MV-4-11 (cell line): ENCODE measurements at regions not wholly inside any gene's neighbourhood (a gene's known extent, or its start where the extent isn't known, plus 50 kb on each side); places are given as distances from the start of the nearest gene placed in this dataset.
A peak's percentile ranks its signal among the peaks of the same experiment; 100 is the strongest.

Experiments
- DNase-seq: peaks from one replicate; lab custom pipeline; 2025; lab: John Stamatoyannopoulos, UW

DNA sequence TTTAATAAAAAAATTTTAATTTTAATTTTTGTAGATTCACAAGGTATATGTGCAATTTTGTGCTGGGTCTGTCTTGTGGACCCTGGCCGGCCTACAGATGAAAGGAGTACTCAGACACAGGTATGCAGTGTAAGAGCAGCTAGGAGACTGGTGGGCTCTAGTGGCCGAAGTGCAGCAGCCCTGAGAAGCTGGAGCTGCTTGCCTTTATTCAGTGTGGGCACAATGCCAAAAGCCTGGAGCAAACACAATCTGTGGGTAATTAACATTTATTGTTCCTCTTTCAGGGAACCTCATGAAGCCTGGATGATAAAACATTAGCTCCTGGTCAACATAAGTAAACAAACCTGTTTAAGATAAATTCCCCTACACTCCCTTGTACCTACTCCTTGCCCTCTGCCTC, 135.7 kb upstream of the SEL1L start:
- DNase-seq = peak; percentile 3

DNA sequence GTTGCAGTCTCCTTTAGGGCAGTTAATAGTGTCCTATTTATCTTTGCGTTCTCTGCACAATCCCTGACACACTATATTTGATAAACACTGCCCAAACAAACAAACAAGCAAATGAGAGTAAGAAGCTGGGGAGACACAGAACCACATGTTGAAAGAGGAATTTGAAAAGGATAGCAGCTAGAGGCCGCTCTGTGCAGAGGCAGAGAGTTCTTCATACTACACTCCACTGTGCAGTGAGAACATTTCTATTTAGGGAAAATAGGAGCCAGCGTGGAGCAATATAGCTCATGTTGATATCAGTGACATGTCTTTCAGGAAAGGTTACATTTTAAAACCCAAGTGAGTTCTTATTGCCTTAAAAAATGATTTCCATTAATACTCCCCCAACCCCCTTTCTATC, 140.3 kb upstream of the SEL1L start:
- peak; percentile 1 for DNase-seq

DNA sequence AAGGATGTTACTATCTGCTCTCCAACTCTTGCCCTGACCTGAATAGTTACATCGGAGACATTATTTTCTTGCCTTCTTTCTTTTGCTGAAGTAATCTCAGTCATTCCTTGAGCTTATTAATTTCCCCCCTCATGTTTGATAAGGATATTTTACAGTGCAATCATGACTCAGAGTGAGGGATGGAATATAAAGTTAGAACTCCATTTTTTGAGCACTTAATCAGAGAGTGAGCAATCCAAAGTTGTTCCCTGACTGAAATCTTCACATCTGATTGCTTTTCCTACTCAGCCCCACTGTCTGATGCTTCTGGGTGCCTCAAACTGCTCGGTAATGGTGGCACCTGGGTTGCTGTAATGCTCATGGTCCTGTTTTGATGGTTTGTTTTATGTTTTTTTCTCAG, 142.7 kb upstream of the SEL1L start:
- no peak for DNase-seq

DNA sequence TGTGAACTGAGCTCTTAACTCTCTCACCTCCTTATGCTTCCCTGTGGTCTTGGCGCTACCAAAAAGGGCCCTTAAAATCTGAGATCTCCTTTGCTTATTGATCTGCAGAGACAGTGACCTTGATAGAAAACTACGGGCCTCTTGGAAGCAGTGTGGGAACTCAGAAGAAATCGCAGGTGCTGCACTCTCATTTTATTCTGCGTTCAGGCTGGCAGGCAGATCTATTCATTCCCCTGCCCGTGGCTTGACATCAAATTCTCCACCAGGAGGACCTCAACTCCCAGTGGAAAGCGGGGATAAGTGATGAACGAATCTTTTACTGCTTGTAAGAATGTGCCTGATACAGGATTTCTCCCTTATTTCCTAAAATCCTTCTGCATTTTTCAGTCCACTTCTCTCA, 143.2 kb upstream of the SEL1L start:
- no peak for DNase-seq

DNA sequence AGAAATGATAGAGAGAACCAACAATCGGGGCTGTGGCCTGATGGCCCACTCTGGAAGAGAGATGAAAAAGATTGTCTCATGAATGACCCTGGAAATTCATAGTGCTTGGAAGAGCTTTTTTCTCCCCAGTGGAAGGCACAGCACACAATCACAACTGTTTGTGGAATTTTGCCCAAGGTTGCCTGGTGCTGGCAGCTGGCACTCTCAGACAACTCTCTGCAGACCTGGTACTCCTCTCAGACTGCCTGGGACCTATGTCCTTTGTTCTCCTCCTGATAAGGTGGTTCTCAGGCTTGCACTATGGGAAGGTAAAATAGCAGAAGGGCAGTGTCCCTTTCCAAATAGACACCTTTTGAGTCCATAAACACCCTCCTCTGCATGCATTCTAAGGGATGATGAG, 144.1 kb upstream of the SEL1L start:
- DNase-seq = no peak

DNA sequence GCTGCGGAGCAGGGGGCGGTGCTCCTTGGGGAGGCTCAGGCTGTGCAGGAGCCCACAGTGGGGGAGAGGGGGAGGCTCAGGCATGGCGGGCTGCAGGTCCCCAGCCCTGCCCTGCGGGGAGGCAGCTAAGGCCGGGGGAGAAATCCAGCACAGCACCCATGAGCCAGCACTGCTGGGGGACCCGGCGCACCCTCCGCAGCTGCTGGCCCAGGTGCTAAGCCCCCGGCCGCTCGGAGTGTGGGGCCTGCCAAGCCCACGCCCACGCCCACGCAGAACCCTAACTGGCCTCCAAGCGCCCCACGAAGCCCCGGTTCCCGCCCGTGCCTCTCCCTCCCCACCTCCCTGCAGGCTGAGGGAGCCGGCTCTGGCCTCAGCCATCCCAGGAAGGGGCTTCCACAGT, 145.6 kb upstream of the SEL1L start:
- DNase-seq = no peak

DNA sequence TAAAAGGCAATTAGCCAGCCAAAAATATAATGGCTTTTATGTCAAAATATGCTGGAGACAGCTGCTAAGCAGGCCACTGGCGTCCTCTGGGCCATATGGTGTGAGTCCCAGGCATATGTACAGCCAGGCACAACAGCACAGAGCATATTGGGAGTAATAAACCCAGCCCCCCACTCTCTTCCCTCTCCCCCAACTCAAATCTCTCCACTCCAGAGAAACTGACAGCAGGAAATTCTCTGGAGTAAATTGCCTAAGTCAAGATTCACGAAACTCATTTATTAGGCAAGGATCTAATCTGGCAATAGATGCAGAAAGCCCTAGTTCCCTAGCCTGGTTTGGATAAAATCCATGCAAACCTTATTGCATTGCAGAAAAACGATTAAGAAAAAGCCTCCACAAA, 147.9 kb upstream of the SEL1L start:
- no peak for DNase-seq

DNA sequence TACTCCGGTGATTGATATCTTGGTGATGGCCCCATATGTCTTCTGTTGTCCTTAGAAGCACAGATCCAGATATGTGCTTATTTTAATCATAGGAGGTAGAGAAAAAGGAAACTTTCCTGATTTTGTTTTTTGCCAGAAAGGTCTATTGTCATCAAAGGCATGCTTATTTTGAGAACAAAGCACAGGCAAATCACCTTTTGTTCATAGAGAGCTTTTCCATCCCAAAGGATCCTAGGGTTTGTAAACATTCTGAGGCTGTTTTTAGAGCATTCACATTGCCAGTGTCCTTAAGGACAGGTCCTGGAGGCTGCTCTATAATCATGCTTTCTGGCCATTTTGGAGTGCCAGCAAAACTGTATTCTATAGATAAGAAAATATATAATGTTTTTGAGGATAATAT, 148.5 kb upstream of the SEL1L start:
- no peak for DNase-seq

DNA sequence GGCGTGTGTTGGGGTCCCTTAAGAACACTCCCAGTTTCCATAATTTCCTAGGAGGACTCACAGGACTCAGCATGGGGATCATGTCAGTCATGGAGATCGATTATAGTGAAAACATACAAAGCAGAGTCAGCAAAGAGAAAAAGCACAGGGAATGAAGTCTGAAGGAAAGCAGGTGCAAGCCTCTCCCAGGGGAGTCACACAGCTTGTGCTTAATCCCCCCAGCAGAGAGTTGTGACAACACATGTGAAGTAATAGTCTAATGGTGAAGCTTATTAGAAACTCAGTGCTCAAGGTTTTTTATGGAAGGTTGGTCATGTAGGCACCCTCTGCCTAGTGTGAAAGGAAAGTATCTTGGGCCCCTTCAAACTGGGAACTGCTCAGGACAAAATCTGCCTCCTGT, 149.0 kb upstream of the SEL1L start:
- DNase-seq = no peak

DNA sequence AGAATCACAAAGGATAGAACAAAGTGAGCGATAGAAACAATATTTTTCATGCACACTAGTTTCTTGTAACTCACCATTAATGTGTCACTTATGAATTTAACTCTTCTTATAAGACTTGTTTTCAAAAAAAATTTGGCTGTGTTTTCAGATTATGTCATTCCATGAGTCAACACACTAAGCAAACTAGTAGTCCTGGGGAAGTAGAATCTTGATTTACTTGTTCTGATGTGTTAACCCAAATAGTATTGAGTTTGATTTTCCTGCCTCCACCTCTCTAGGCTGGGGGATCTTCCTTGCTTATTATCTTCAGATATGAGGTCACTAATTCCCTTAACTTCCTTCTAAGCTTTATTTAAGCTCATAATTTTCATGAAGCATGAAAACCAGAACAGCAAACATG, 151.0 kb upstream of the SEL1L start:
- no peak for DNase-seq

DNA sequence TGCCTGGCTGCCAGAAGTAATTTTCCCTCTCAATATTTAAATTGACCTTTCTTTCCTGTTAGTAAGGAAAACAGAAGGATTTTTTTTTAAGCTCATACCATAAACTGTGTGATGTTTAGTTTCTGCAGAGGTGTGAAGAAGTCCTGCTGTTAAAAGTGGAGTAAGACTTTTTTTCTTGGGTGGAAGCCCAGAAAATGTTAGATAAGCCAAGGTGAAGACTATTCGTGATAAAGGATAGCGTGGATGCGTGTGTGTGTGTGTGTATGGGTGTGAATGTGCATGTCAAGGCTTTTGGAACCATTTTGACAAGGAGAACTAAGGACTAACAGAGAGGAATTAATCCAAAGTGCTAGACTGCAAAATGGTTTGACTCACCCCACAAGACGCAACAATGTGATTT, 152.9 kb upstream of the SEL1L start:
- DNase-seq = peak; percentile 34

DNA sequence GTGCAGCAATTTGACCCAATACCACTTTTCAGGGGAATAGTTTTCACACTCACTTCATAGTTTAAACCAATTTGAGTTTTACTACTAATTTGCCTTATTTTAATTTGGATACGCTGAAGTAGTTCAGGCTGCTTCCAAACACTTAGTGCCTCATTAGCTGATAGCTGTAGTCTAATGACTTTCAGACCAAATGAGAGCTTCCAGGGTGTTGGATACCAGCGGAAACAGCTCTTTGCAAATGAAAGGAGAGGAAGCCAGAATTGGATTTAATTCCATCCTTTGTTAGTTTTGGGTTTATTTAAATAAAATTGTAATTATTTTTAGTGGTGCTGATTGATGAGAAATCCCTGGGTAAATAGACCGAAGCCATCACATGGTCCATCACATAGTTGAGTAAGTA, 158.3 kb upstream of the SEL1L start:
- no peak for DNase-seq

DNA sequence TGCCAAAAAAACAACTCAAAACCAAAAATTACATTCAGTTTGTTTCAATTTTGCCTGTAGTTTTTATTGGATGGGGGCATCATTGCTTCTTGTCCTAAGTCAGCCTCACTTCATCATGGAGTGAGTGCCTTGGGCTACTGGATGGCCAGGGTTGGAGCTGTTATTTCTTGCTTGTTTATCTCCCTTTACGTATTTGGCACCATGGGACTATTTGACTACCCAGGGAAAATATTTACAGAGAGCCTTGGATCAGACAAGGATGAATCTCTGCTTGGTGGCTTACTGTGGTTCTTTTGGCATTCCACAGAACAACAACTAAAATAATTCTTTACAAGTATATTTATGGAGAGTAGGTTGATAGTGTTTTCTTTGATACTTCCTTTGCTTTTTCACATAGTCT, 160.8 kb upstream of the SEL1L start:
- DNase-seq = no peak

DNA sequence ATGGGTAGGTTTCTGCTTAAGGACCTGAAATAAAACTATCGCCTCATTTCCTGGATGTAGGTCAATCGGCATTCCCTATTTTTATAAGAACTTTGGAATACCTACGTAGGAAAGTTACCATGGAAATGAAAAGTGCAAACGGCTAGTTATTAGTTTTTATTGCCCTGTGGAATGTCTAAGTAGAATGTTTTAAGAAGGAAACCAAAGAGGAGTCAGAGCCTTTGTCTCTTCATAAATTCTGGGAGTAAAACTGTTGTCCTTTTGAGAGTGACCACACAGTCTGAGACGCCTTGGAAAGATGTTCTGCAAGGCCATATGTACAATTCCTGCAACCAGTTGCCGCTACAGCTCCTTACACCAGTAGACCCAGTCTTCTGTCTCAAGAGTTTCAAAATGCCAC, 176.0 kb upstream of the SEL1L start:
- DNase-seq = no peak

DNA sequence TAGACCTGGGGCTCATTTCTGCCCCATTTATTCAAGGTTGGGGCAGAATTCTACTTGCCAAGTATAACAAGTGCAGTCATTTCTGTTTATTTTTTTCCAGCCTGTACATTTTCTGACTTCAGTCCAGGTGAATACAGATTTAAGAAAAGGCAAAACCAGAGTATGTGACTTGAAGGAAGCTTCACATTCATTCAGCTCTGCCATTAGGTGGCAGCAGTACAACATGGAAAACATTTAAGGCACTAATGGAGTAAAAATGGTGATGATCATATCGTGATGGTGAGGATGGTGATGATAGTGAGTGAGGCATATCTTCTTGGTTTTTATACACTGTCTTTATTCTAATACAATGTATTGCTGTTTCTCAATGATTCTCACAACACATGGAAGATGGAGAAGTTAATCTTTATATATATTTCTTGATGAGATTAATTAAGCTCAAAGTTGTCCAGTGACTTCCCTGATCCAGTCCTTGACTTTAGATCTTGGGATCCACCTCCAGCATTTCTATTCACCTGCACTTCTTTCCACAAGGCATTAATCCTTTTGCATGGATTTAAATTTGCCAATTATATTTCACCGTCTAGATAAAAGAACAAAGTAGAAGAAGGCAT, 176.7 kb upstream of the SEL1L start:
- DNase-seq = peak; percentile 58

DNA sequence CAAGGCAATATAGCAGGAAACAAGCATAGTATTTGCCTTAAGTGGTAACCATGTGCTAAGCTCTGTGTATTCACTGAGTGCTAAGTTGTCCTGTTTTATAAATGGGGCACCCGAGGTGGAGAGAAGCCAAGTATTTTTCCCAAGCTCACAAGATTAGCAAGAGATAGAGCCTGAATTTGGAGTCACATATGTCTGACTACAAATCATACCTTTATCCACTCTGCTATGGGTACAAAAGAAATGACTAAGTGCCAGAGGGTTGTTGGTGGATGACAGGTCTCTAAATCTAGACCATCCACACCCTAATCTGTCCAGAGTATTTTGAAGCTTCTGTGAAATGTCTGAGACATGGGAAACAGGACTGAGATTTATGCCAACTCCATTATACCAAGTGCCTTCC, 182.1 kb upstream of the SEL1L start:
- DNase-seq = no peak

DNA sequence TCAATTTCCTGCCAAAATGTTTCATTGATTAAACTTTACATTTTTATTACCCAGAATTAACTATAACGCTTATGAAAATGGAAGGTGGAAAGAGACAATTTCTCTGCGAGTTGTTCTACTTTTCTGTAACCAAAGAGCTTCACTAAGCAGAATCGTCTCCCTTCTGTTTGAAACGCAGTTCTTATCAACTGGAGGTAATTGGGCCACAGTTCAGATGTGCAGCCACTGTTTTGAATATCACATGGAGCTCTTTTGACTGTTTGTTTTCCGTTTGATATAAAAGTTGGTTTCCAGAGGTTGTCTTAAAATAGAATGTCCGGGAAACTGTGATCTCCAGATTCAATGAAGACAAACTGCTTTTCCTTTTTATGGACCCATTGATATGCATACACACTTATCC, 183.3 kb upstream of the SEL1L start:
- DNase-seq = no peak

DNA sequence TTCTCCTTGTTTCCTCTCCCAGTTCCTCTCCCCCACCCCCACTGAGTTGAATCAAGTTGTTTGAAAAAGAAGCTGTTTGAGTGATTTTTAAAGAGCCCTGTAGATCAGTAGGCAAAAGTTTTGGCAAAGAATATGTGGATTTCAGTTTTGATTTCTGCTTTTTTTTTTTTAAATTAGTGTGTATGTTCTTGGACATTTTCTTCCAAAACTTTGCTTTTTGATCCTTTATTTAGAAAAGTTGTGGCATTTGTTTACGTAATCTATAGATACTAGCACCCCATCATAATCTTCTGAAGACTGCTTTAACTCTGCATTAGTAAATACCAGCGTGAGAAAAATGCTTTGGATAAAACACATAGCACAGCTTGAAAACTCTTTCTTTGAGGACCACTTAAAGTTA, 190.3 kb upstream of the SEL1L start:
- DNase-seq = no peak

DNA sequence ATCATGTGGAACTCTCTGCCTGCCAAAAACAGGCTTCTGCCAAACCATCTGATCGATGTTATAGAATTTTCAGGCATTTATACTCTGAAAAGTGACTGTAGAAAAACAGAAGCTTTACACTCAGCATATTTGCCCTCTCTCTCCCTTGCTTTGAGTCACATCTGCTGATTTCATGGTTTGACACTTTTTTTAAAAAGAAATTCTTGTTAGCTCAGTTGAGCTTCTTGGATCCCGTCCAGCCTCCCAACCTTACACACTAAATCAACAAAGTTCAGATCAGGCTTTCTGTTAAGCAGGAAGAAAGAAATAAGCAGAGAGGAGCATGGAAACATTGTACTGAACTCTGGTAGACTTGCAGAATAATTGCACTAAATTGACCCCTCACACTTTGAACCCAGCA, 193.6 kb upstream of the SEL1L start:
- DNase-seq = no peak

DNA sequence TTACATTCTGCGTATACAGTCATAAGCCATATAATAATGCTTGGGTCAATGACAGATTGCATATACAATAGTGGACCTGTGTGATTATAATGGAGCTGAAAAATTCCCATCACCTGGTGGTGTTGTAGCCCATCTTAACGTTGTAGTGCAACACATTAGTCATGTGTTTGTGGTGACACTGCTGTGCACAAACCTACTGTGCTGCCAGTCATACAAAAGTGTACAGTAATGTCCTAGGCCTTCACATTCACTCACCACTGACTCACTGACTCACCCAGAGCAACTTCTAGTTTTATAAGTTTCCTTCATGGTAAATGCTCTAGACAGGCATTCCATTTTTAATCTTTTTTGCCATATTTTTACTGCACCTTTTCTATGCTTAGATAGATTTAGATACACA, 194.8 kb upstream of the SEL1L start:
- DNase-seq = no peak

DNA sequence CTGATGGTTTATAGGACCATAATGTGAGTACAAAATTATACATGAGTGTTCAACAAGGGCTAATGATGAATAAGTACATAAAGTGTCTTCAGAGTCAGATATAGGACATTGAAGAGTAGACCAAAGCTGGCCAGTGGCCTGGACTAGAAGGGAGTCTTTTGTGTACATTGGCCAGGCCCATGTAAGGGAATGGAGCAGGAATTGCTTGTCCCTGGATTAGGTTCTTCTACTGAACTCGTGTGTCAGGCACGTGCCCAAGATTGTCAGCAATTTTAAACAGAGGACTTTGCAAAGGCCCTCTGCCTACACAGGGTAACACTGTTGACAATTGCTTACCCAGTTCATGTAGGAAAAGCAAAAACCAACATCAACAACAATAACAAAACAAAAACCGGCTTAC, 196.0 kb upstream of the SEL1L start:
- DNase-seq = no peak

DNA sequence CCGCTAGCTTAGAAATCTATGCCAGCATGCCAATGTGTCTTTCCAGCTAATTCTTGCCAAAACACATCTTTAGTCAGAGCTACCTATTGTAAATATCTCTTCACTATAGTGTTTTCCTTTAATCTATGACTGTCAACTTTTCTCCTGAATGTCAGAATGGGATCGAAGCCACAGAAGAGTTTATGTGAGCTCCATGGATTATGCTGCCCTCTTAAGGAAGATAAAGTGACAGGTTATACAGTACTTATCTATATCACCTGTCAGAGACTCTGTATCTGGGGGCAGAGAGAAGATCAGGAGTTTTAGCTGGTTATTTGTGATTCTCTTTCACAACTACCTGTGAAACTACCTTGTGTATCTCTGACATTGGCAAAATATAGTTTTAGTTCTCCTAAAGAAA, 204.3 kb upstream of the SEL1L start:
- DNase-seq = no peak

DNA sequence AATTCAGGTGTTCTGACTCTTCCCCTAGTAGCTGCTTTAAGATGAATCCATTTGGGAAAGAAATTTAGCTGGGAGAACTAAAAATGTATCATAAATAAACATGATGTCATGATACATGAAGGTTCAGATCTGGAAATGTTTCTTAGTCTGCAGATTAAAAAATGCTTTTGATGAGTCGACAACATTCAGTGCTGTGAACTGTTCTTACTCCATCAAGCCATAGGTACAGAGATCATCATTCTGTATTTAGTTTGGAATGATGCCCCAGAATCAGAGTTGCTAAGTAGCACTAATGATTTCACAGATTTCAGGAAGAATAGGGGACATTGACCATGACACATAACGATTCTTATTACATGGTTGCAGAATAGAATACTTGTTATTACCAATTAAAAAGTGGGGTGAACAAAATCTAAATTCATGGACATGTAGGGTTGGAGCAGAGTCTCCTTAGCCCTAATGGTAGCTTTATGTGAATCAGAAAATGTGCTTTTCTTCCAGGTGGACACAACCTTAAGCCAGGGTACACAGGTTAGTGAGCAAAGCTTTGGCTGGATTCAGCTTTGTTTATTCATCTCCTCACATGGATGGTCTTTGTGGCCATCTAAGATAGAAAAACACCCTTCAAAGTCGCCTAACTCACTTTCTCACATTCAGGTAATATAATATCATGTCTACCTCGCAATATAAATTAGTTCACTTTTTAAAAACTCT, 205.4 kb upstream of the SEL1L start:
- DNase-seq = no peak

DNA sequence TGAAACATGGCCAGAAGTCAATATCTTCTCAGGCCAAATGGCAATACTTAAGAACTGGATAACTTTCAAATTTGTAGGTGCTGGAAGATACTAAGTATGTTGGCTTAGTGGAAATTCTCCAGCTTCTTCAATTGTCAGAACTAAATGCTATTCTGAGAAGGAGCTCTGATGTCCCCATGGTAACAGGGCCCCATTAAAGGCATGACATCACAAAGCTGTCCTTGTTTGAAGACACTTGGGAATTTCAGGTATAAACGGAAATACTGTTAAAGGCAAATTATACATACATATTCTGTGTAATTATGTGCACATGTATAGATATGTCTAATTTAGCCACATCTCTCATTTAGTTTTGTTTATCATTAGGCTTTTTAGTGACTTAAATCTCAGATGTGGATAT, 210.0 kb upstream of the SEL1L start:
- no peak for DNase-seq
